ENCODE measurements at regions not wholly inside any gene's neighbourhood (a gene's known extent, or its start where the extent isn't known, plus 50 kb on each side); places are given as distances from the start of the nearest gene placed in this dataset.
"Not testable (repeated sequence)": the region's sequence is repeated elsewhere in the genome, so short reads cannot be mapped to it uniquely, and the experiment has no call there.

- DNase-seq: no peak
Observed at GRCh38 chr15:77909182-77909940, 168.2 kb downstream of the TBC1D2B start.

- not testable (repeated sequence) for DNase-seq
Observed at GRCh38 chr15:77908752-77909111, 168.8 kb downstream of the TBC1D2B start.

- DNase-seq: no peak
Observed at GRCh38 chr15:77907824-77908751, 169.4 kb downstream of the TBC1D2B start.

GRCh38 chr15:77906062-77906990, 171.2 kb downstream of the TBC1D2B start:
- DNase-seq: not testable (repeated sequence)

GRCh38 chr15:77905301-77905920, 172.1 kb downstream of the TBC1D2B start:
- DNase-seq: no peak

GRCh38 chr15:77904901-77905300, 172.6 kb downstream of the TBC1D2B start:
- no peak for DNase-seq

GRCh38 chr15:77904436-77904821, 173.1 kb downstream of the TBC1D2B start:
- DNase-seq: no peak

GRCh38 chr15:77903761-77904435, 173.6 kb downstream of the TBC1D2B start:
- not testable (repeated sequence) for DNase-seq

- not testable (repeated sequence) for DNase-seq
Observed at GRCh38 chr15:77902921-77903760, 174.4 kb downstream of the TBC1D2B start.

GRCh38 chr15:77901921-77902750, 175.4 kb downstream of the TBC1D2B start:
- no peak for DNase-seq

GRCh38 chr15:77901251-77901881, 176.1 kb downstream of the TBC1D2B start:
- DNase-seq: no peak

- not testable (repeated sequence) for DNase-seq
Observed at GRCh38 chr15:77900331-77900963, 177.1 kb downstream of the TBC1D2B start.

- not testable (repeated sequence) for DNase-seq
Observed at GRCh38 chr15:77899776-77900175, 177.7 kb downstream of the TBC1D2B start.

- no peak for DNase-seq
Observed at GRCh38 chr15:77898811-77899730, 178.4 kb downstream of the TBC1D2B start.

GRCh38 chr15:77897896-77898406, 179.6 kb downstream of the TBC1D2B start:
- DNase-seq: no peak

GRCh38 chr15:77897113-77897895, 180.2 kb downstream of the TBC1D2B start:
- not testable (repeated sequence) for DNase-seq
